ENCODE measurements at regions not wholly inside any gene's neighbourhood (a gene's known extent, or its start where the extent isn't known, plus 50 kb on each side); places are given as distances from the start of the nearest gene placed in this dataset.

GRCh38 chr5:62708481-62709325 lies 130.1 kb downstream of the LRRC70 start:
- TF ChIP-seq CTCF (IDR thresholded peaks at IDR 0.05; ENCODE audit: insufficient read depth, missing control alignments), result no peak
- no peak for DNase-seq (ENCODE audit: insufficient read length, low spot score)
- FAIRE-seq, result no peak

GRCh38 chr5:62707563-62707962 lies 128.9 kb downstream of the LRRC70 start:
- TF ChIP-seq CTCF (IDR thresholded peaks at IDR 0.05; ENCODE audit: insufficient read depth, missing control alignments), result no peak
- DNase-seq (ENCODE audit: insufficient read length, low spot score) (no peak), FAIRE-seq (no peak)

- no peak for DNase-seq (ENCODE audit: insufficient read length, low spot score)
- TF ChIP-seq CTCF (IDR thresholded peaks at IDR 0.05; ENCODE audit: insufficient read depth, missing control alignments), result no peak
These were observed 128.5 kb downstream of the LRRC70 start for GRCh38 chr5:62707131-62707530.

GRCh38 chr5:62705022-62705421 lies 126.4 kb downstream of the LRRC70 start:
- no peak for DNase-seq (ENCODE audit: insufficient read length, low spot score)
- no peak for FAIRE-seq
- TF ChIP-seq CTCF (IDR thresholded peaks at IDR 0.05; ENCODE audit: insufficient read depth, missing control alignments), result no peak

More at GRCh38 chr5:62707131-62707530, 128.5 kb downstream of the LRRC70 start:
- FAIRE-seq, result no peak

- DNase-seq (ENCODE audit: insufficient read length, low spot score) (no peak), FAIRE-seq (no peak)
- TF ChIP-seq CTCF (IDR thresholded peaks at IDR 0.05; ENCODE audit: insufficient read depth, missing control alignments), result no peak
These were observed 123.5 kb downstream of the LRRC70 start for GRCh38 chr5:62702126-62702525.

- TF ChIP-seq CTCF (IDR thresholded peaks at IDR 0.05; ENCODE audit: insufficient read depth, missing control alignments), result no peak
- FAIRE-seq, result no peak
- no peak for DNase-seq (ENCODE audit: insufficient read length, low spot score)
These were observed 122.4 kb downstream of the LRRC70 start for GRCh38 chr5:62701036-62701435.

- TF ChIP-seq CTCF (IDR thresholded peaks at IDR 0.05; ENCODE audit: insufficient read depth, missing control alignments), result no peak
- FAIRE-seq (no peak), DNase-seq (ENCODE audit: insufficient read length, low spot score) (no peak)
These were observed 120.1 kb downstream of the LRRC70 start for GRCh38 chr5:62698756-62699155.

All from D721Med (cell line).